ENCODE measurements at regions not wholly inside any gene's neighbourhood (a gene's known extent, or its start where the extent isn't known, plus 50 kb on each side); places are given as distances from the start of the nearest gene placed in this dataset.
A peak's percentile ranks its signal among the peaks of the same experiment; 100 is the strongest.
"Not testable (repeated sequence)": the region's sequence is repeated elsewhere in the genome, so short reads cannot be mapped to it uniquely, and the experiment has no call there.

- not testable (repeated sequence) for DNase-seq
Observed at GRCh38 chr5:109283086-109283485, 126.7 kb downstream of the PJA2 start.

DNA sequence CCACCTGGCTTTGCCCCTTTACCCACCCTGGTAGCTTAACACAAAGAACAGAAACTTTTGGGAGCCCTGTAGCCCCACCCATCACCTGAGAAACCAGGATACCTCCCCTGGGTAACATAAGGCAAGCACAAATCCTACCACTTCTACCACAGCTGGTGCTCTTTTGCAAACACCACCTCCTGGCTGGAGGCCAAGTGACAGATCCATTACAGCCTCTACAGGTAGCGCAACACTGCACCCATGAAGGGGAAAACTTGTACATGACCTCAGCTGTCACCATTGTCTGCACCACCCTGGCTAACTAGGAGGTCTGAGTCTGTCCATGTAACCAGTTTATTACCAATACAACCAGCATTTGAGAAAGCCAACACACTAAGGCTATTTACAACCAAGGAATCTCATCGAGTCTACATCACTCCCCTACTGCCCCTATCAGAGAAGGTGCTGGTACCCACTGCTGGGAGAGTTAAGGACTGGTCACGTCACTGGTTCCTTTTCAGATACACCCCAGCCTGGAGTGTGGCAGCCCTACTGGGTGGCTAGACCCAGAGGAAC is 128.6 kb downstream of the PJA2 start:
- DNase-seq = peak; percentile 26

GRCh38 chr5:109278141-109278540 is 131.6 kb downstream of the PJA2 start:
- no peak for DNase-seq

- DNase-seq = no peak
Observed at GRCh38 chr5:109275919-109276318, 133.9 kb downstream of the PJA2 start.

DNA sequence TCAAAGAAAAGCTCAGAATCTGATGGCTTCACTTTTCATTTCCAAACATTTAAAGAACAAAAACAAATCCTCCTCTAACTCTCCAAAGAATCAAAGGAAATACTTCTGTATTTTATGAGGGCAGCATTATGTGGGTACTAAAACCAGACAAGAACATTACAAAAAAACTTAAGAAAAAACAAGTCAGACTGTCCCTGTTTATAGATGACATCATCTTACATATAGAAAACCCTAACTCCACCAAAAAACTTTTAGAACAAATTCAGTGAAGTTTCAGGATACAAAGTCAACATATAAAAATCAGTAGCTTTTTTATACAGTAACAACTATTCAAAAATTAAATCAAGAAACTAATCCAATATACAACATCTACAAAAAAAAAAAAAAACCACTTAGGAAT is 136.2 kb downstream of the PJA2 start:
- no peak for DNase-seq

GRCh38 chr5:109267283-109267682 is 142.5 kb downstream of the PJA2 start:
- DNase-seq = no peak

GRCh38 chr5:109258755-109259154 is 151.0 kb downstream of the PJA2 start:
- no peak for DNase-seq

DNA sequence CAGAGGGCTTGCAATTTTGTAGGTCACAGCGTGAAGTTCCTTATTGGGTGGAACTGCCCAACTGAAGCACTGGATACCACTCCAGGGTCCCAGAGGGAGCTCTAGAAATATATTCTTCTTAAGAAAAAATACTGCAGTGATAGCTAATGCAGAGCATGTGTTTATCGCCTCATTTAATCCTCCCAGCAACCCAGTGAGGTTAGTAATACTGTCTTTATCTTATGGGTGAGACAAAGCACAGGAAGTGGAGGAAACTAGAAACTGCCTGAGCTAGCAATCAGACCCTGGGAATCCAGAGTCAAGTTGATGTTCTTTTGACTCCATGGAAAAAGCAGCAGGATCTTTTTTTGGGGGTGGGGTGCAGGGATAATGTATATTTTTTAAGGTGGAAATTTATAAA is 153.3 kb downstream of the PJA2 start:
- no peak for DNase-seq

- no peak for DNase-seq
Observed at GRCh38 chr5:109254511-109254910, 155.3 kb downstream of the PJA2 start.

GRCh38 chr5:109253262-109253661 is 156.5 kb downstream of the PJA2 start:
- DNase-seq = no peak

DNA sequence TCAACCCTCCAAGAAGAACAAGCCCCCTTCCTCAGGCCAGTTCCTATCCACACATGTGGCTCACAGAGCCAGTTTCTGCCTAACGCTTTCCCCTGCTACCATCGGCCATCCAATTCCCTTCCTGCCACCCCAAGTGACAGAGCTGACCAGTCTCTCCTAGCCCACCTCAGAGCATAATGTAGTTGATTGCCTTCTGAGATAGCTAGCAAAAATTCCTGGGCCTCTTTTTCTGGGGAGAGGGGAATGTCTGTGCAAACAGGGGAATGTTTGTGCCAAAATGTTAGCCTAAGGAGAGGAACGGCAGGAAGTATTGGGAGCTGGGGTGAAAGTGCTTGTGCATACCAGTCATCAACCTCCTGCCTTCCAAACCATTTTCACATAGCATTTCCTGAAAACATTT is 157.0 kb downstream of the PJA2 start:
- DNase-seq = no peak

DNA sequence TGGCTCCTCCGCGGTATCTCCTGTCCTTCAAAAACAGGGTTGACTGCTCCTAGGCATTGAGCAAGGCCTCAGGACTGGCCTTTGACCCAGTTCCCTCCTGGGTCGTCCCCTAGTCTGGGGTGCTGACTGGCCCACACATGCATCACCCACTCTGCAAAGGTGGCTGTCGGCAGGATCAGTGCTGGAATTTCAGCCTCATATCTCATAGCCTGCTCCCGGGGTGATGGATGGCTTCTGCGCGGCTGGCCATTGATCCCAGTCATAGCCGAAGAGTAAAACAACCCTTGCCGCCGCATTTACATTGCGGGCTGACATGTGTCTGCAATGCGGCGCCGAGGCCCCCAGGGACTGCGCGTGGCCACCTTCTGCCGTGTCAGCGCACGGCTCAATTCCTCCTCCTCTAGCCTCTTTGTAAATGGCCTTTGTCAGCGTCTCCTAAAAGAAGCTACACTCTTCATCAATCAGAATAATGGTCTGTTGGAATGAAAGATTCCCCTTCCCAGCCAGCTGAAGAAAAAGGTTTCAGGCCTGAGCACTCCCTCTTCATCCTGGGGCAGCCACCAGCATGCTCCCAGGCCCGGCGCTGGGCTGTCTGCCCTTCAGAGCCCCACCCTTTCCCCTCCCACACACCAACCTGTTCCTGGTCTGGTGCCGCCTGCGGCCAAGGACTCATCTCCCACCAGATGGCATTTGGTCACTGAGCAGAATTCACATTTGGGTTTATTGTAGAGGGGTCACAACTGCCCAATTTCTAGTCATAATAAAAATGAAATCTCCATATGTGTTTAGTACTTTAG is 159.0 kb downstream of the PJA2 start:
- DNase-seq = no peak

DNA sequence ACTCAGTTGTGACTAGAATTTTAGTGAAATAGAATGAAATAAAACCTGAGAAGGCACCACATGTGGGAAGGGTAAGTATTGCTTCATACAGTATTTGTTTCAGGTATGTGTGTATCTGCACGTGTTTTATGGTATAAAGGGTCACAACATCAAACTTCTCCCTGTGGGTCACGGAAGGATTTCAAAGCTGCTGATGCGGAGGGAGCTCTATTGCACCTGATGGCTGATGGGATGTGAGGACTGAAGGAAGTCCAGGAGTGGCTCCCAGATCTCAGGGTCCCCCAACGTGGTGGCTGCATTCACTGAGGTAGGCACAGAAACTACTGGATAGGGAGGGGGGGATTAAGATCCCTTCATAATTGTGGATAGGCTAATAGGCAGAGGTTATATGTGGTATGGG is 159.7 kb downstream of the PJA2 start:
- DNase-seq = no peak

- DNase-seq = no peak
Observed at GRCh38 chr5:109249126-109249525, 160.6 kb downstream of the PJA2 start.

DNA sequence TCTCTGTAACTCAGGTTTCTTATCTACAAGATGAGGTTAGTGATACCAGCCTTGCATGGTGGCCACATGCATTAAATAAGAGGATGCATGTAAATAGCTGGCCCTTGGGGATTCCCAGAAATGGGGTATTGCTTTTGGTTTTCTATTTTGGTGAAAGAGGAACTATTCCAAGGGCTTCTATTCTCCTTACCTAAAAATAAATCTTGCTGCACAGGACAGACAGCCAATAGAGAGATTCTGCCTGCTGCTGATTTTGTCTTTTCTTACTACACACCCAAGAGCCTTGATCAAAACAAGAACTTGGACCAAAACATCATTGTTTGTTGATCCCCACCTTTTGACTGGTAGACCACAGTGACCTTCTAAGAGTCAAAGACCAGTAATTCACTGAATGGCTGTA is 161.8 kb downstream of the PJA2 start:
- DNase-seq = no peak

DNA sequence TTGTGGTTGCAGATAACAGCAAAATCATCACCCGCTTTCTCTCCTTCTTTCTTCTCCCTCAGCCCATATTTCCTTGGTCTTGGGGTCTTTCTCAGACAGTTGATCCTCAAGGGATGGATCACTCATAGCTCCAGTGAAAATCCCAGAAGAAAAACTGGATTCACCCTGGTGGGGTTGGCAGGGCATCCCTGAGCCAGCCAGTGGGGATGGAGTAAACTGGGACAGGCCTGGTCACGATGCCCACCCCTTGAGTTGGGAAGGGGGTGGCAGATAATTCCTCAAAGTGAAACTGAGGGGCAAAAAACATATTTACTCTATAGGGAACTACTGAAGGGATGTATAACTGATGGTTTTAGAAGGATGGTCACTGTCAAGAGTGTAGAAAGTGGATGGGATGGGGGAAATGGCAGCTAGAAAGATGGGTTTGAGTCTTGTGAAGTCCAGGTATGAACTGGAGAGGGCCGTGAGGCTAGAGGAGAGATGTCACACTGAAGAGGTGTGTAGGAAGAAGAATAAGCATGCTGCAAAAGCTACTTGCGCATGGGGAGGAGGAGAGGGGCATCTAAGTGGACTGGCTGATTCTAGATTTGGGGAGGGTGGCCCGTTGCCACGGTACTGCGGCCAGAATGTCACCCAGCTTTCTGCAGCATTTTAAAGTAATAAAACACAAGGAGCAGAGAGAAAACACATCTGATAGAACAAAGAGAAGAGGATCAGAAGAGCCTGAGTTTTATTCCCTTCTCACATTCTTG is 162.8 kb downstream of the PJA2 start:
- no peak for DNase-seq
